Neural cell (in vitro differentiated cells): ENCODE measurements at regions not wholly inside any gene's neighbourhood (a gene's known extent, or its start where the extent isn't known, plus 50 kb on each side); places are given as distances from the start of the nearest gene placed in this dataset.

Source experiments
- H2AFZ ChIP-seq: fragments of 200-600, 300-800 bp; sonication (generic), shearing (Covaris generic); 2 replicates; pipeline ENCODE4 v1.6.0; 2014; ENCODE audit warnings: low read depth, mild to moderate bottlenecking, antibody characterized with exemption, low read length, moderate library complexity
- H3F3A ChIP-seq: fragments of 200-600 bp; shearing (Covaris generic); 2 replicates; pipeline ENCODE4 v1.6.1; 2016; ENCODE audit warnings: mild to moderate bottlenecking, moderate library complexity, mixed read lengths, antibody characterized with exemption, low read length; ENCODE audit not compliant: insufficient read depth, poor library complexity, severe bottlenecking
- H3K27ac ChIP-seq: fragments of 200-600, 300-800 bp; sonication (generic), shearing (Covaris generic); 2 replicates; pipeline ENCODE4 v1.5.1; 2014; ENCODE audit warnings: mild to moderate bottlenecking, low read length, moderate library complexity
- H3K27me3 ChIP-seq: fragments of 300-800, 200-600 bp; sonication (generic), shearing (Covaris generic); 2 replicates; pipeline ENCODE4 v1.6.0; 2014; ENCODE audit warnings: mild to moderate bottlenecking, low read depth, low read length, moderate library complexity; ENCODE audit not compliant: insufficient read depth
- H3K36me3 ChIP-seq: fragments of 300-800, 200-600 bp; sonication (generic), shearing (Covaris generic); 2 replicates; pipeline ENCODE4 v1.5.1; 2014; ENCODE audit warnings: mild to moderate bottlenecking, antibody characterized with exemption, low read length, moderate library complexity; ENCODE audit not compliant: insufficient read depth
- H3K4me2 ChIP-seq: fragments of 300-800, 200-600 bp; sonication (generic), shearing (Covaris generic); 2 replicates; pipeline ENCODE4 v1.6.0; 2014; ENCODE audit warnings: mild to moderate bottlenecking, low read length
- H3K4me3 ChIP-seq: fragments of 300-800, 200-600 bp; sonication (generic), shearing (Covaris generic); 2 replicates; pipeline ENCODE4 v1.5.1; 2014; ENCODE audit warnings: mild to moderate bottlenecking, low read length, moderate library complexity
- H3K79me2 ChIP-seq: fragments of 200-600 bp; shearing (Covaris generic); replicated peaks from 2 replicates; pipeline ENCODE4 v1.6.0; 2014; ENCODE audit warnings: mild to moderate bottlenecking, low read length, moderate library complexity; ENCODE audit not compliant: insufficient read depth
- H3K9ac ChIP-seq: fragments of 300-800, 200-600 bp; sonication (generic), shearing (Covaris generic); 2 replicates; pipeline ENCODE4 v1.6.1; 2016; ENCODE audit warnings: mild to moderate bottlenecking, low read length, mixed read lengths
- H3K9me2 ChIP-seq: fragments of 200-600 bp; shearing (Covaris generic); 2 replicates; pipeline ENCODE4 v1.6.1; 2016; ENCODE audit warnings: mild to moderate bottlenecking, low read length, mixed read lengths; ENCODE audit not compliant: insufficient read depth
- H3K9me3 ChIP-seq: fragments of 200-600, 300-800 bp; sonication (generic), shearing (Covaris generic); 2 replicates; pipeline ENCODE4 v1.6.1; 2016; ENCODE audit warnings: mild to moderate bottlenecking, mixed run types, low read length, moderate library complexity, mixed read lengths
- H4K20me1 ChIP-seq: fragments of 200-600 bp; shearing (Covaris generic); 2 replicates; pipeline ENCODE4 v1.6.1; 2016; ENCODE audit warnings: mild to moderate bottlenecking, mixed run types; ENCODE audit not compliant: insufficient read depth
- CTCF ChIP-seq: fragments of 450-650 bp; IDR thresholded peaks from 2 replicates; pipeline ENCODE4 v1.5.1; 2014; ENCODE audit warnings: antibody characterized with exemption, mild to moderate bottlenecking, moderate library complexity; ENCODE audit not compliant: poor library complexity, severe bottlenecking
- EP300 ChIP-seq: fragments of 450-650 bp; conservative IDR thresholded peaks from 2 replicates; pipeline ENCODE4 v1.6.1; 2014; ENCODE audit warnings: antibody characterized with exemption, mild to moderate bottlenecking, moderate library complexity; ENCODE audit not compliant: poor library complexity, severe bottlenecking
- EZH2 ChIP-seq: fragments of 200-600, 300-800 bp; shearing (Covaris generic), sonication (generic); IDR thresholded peaks from 2 replicates; pipeline ENCODE4 v1.6.1; 2014; ENCODE audit warnings: antibody characterized with exemption, low read length, borderline replicate concordance, mild to moderate bottlenecking; ENCODE audit not compliant: insufficient read depth, poor library complexity, severe bottlenecking
- MXI1 ChIP-seq: fragments of 450-650 bp; conservative IDR thresholded peaks from 2 replicates; pipeline ENCODE4 v1.6.1; 2014; ENCODE audit warnings: antibody characterized with exemption, mild to moderate bottlenecking; ENCODE audit not compliant: poor library complexity, severe bottlenecking
- POLR2AphosphoS5 ChIP-seq: IDR thresholded peaks from 2 replicates; pipeline ENCODE4 v1.6.1; 2012
- RAD21 ChIP-seq: fragments of 450-650 bp; conservative IDR thresholded peaks from 2 replicates; pipeline ENCODE4 v1.6.1; 2014; ENCODE audit warnings: antibody characterized with exemption, mild to moderate bottlenecking, moderate library complexity
- REST ChIP-seq: IDR thresholded peaks from 2 replicates; pipeline ENCODE4 v1.6.1; 2012; ENCODE audit warnings: borderline replicate concordance
- SMC3 ChIP-seq: fragments of 450-650 bp; conservative IDR thresholded peaks from 2 replicates; pipeline ENCODE4 v1.6.1; 2014; ENCODE audit warnings: antibody characterized with exemption, mild to moderate bottlenecking, moderate library complexity; ENCODE audit not compliant: poor library complexity
- TAF1 ChIP-seq: IDR thresholded peaks from 2 replicates; pipeline ENCODE4 v1.6.1; 2012; ENCODE audit warnings: low read depth

- H3F3A ChIP-seq: no peaks in the 10 kb centered on the region
Measured at GRCh38 chr16:51719376-51719775, 568.3 kb upstream of the SALL1 start.

GRCh38 chr16:51716195-51716594, 565.1 kb upstream of the SALL1 start:
- Histone ChIP-seq H3K9me2 (no peaks in the 10 kb centered on the region), H2AFZ (no peak overlapping the region), H3K4me2 (no peak overlapping the region), H3F3A (no peaks in the 10 kb centered on the region), H3K9ac (no peak overlapping the region), H3K9me3 (no peaks in the 10 kb centered on the region), H4K20me1 (no peaks in the 10 kb centered on the region), H3K27me3 (no peaks in the 10 kb centered on the region), H3K4me3 (no peak overlapping the region), H3K27ac (no peak overlapping the region), H3K36me3 (no peaks in the 10 kb centered on the region), H3K79me2 (no peaks in the 10 kb centered on the region)
- TF ChIP-seq EZH2 (no peak), CTCF (no peak), TAF1 (no peak), POLR2AphosphoS5 (no peak)

More at GRCh38 chr16:51719376-51719775, 568.3 kb upstream of the SALL1 start:
- no peak for TF ChIP-seq MXI1
- TF ChIP-seq EZH2: no peak
- no peak for TF ChIP-seq CTCF
- TF ChIP-seq EP300: no peak
- TF ChIP-seq POLR2AphosphoS5: no peak
- TF ChIP-seq SMC3: no peak
- no peak for TF ChIP-seq REST
- TF ChIP-seq RAD21: no peak
- no peak for TF ChIP-seq TAF1
- H3K79me2 ChIP-seq: no peaks in the 10 kb centered on the region
- no peaks in the 10 kb centered on the region for H4K20me1 ChIP-seq
- H3K4me2 ChIP-seq: no peak overlapping the region
- H3K36me3 ChIP-seq: no peaks in the 10 kb centered on the region
- H3K27me3 ChIP-seq: no peaks in the 10 kb centered on the region
- no peak overlapping the region for H3K27ac ChIP-seq
- no peak overlapping the region for H3K4me3 ChIP-seq
- H3K9me2 ChIP-seq: no peaks in the 10 kb centered on the region
- no peak overlapping the region for H2AFZ ChIP-seq
- H3K9ac ChIP-seq: no peak overlapping the region
- no peaks in the 10 kb centered on the region for H3K9me3 ChIP-seq
